GM23338 (cell line): ENCODE measurements at regions not wholly inside any gene's neighbourhood (a gene's known extent, or its start where the extent isn't known, plus 50 kb on each side); places are given as distances from the start of the nearest gene placed in this dataset.
"Not testable (repeated sequence)": the region's sequence is repeated elsewhere in the genome, so short reads cannot be mapped to it uniquely, and the experiment has no call there.

Experiments used
- ATAC-seq: fragments of 200-7000 bp; cut with Tn5 transposase; 3 replicates; pipeline ENCODE4 v1.9.1; 2020
- DNase-seq: peaks from one replicate; pipeline ENCODE4 v3.0.0-alpha.2; 2015; ENCODE audit warnings: low spot score
- H2AFZ ChIP-seq: fragments of 200-600 bp; sonication (generic); 2 replicates; pipeline ENCODE4 v1.8.0; 2016; ENCODE audit warnings: antibody characterized with exemption, mild to moderate bottlenecking, moderate library complexity
- H3F3A ChIP-seq: fragments of 200-600 bp; sonication (generic); replicated peaks from 2 replicates; pipeline ENCODE4 v1.8.0; 2017; ENCODE audit warnings: antibody characterized with exemption, mixed run types, low read depth
- H3K27ac ChIP-seq: fragments of 200-600 bp; sonication (generic); 2 replicates; pipeline ENCODE4 v1.6.1; 2016; ENCODE audit warnings: low read depth
- H3K27me3 ChIP-seq: fragments of 200-600 bp; sonication (generic); 2 replicates; pipeline ENCODE4 v1.8.0; 2016; ENCODE audit warnings: mild to moderate bottlenecking, mixed run types, moderate library complexity; ENCODE audit not compliant: insufficient read depth
- H3K36me3 ChIP-seq: fragments of 200-600 bp; sonication (generic); 2 replicates; pipeline ENCODE4 v1.8.0; 2016; ENCODE audit warnings: mild to moderate bottlenecking; ENCODE audit not compliant: insufficient read depth
- H3K4me1 ChIP-seq: fragments of 200-600 bp; sonication (generic); 2 replicates; pipeline ENCODE4 v1.8.0; 2016; ENCODE audit warnings: mild to moderate bottlenecking, moderate library complexity; ENCODE audit not compliant: insufficient read depth
- H3K4me2 ChIP-seq: fragments of 200-600 bp; sonication (generic); 2 replicates; pipeline ENCODE4 v1.7.1; 2017; ENCODE audit warnings: mixed run types
- H3K4me3 ChIP-seq: fragments of 200-600 bp; sonication (generic); 2 replicates; pipeline ENCODE4 v1.6.1; 2016; ENCODE audit warnings: mixed run types
- H3K79me2 ChIP-seq: fragments of 200-600 bp; sonication (generic); replicated peaks from 2 replicates; pipeline ENCODE4 v1.8.0; 2017; ENCODE audit warnings: mild to moderate bottlenecking; ENCODE audit not compliant: insufficient read depth
- H3K9me2 ChIP-seq: fragments of 200-600 bp; sonication (generic); 2 replicates; pipeline ENCODE4 v1.8.0; 2017; ENCODE audit not compliant: insufficient read depth
- H4K20me1 ChIP-seq: fragments of 200-600 bp; sonication (generic); replicated peaks from 2 replicates; pipeline ENCODE4 v1.8.0; 2017; ENCODE audit warnings: mild to moderate bottlenecking; ENCODE audit not compliant: insufficient read depth
- H3K27ac Mint-ChIP-seq: 2 replicates; pipeline ENCODE4 v1.8.0; 2020; ENCODE audit warnings: inconsistent platforms, mild to moderate bottlenecking, moderate library complexity, mixed read lengths
- H3K27me3 Mint-ChIP-seq: 3 replicates; pipeline ENCODE4 v1.8.0; 2022; ENCODE audit warnings: low read depth, mild to moderate bottlenecking, moderate library complexity, mixed read lengths, inconsistent platforms; ENCODE audit not compliant: insufficient read depth, poor library complexity
- H3K36me3 Mint-ChIP-seq: 3 replicates; pipeline ENCODE4 v1.8.0; 2021; ENCODE audit warnings: low read depth, mild to moderate bottlenecking, inconsistent platforms, moderate library complexity, mixed read lengths
- H3K4me1 Mint-ChIP-seq: 3 replicates; pipeline ENCODE4 v1.8.0; 2020; ENCODE audit warnings: mild to moderate bottlenecking, inconsistent platforms, mixed read lengths
- H3K4me3 Mint-ChIP-seq: 3 replicates; pipeline ENCODE4 v1.8.0; 2021; ENCODE audit warnings: moderate library complexity, mild to moderate bottlenecking, inconsistent platforms, mixed read lengths
- H3K9me3 Mint-ChIP-seq: 3 replicates; pipeline ENCODE4 v1.8.0; 2020; ENCODE audit warnings: moderate library complexity, mild to moderate bottlenecking, inconsistent platforms, mixed read lengths
- EZH2phosphoT487 ChIP-seq: fragments of 200-600 bp; sonication (generic); IDR thresholded peaks from one replicate; pipeline ENCODE4 v1.8.1; 2018; ENCODE audit warnings: antibody characterized with exemption; ENCODE audit not compliant: unreplicated experiment
- JUNB ChIP-seq: IDR thresholded peaks from one replicate; pipeline ENCODE4 v1.6.1; 2016; ENCODE audit warnings: antibody characterized with exemption; ENCODE audit not compliant: unreplicated experiment
- NANOG ChIP-seq: IDR thresholded peaks from 2 replicates; pipeline ENCODE4 v1.6.1; 2016; ENCODE audit warnings: antibody characterized with exemption, borderline replicate concordance
- POLR2AphosphoS5 ChIP-seq: IDR thresholded peaks from 2 replicates; pipeline ENCODE4 v1.6.1; 2016; ENCODE audit warnings: antibody characterized with exemption, low read depth
- TF ChIP-seq, protein P1 (sequence below): fragments of 250-450 bp; sonication (Bioruptor Pico); IDR thresholded peaks from 2 replicates; pipeline ENCODE4 v1.5.0; 2020; ENCODE audit warnings: mild to moderate bottlenecking, moderate library complexity
- TF ChIP-seq, protein P2 (sequence below), 2 experiments: fragments of 200-600 bp in 1 of 2; sonication (generic) in 1 of 2; conservative IDR thresholded peaks; 2 replicates each; pipeline versions ENCODE4 v1.5.1 to v1.6.1; 2016 to 2017; ENCODE audit warnings: antibody characterized with exemption in 2 of 2, low read depth in 2 of 2, mild to moderate bottlenecking in 2 of 2, moderate library complexity in 1 of 2

DNA sequence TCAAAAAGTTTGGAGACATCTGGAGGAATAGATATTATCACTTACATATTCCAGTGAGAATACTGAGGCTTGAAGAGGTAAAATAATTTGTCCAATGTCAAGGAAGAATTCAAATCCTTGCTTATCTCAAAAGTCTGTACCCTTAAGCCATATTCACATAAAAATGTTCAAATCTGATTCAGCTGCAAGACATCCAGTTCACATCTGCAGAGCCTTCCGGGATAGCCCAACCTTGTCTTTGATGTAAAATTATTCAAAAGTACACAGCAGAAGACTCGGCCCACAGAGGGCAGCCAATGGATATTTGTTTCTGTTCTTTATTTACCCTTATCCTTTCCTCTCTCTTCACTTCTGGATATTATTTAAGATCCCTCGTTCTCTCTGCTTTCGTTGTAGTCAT is 1183.8 kb upstream of the WWC1 start (continued):
- TF ChIP-seq, protein P1, sequence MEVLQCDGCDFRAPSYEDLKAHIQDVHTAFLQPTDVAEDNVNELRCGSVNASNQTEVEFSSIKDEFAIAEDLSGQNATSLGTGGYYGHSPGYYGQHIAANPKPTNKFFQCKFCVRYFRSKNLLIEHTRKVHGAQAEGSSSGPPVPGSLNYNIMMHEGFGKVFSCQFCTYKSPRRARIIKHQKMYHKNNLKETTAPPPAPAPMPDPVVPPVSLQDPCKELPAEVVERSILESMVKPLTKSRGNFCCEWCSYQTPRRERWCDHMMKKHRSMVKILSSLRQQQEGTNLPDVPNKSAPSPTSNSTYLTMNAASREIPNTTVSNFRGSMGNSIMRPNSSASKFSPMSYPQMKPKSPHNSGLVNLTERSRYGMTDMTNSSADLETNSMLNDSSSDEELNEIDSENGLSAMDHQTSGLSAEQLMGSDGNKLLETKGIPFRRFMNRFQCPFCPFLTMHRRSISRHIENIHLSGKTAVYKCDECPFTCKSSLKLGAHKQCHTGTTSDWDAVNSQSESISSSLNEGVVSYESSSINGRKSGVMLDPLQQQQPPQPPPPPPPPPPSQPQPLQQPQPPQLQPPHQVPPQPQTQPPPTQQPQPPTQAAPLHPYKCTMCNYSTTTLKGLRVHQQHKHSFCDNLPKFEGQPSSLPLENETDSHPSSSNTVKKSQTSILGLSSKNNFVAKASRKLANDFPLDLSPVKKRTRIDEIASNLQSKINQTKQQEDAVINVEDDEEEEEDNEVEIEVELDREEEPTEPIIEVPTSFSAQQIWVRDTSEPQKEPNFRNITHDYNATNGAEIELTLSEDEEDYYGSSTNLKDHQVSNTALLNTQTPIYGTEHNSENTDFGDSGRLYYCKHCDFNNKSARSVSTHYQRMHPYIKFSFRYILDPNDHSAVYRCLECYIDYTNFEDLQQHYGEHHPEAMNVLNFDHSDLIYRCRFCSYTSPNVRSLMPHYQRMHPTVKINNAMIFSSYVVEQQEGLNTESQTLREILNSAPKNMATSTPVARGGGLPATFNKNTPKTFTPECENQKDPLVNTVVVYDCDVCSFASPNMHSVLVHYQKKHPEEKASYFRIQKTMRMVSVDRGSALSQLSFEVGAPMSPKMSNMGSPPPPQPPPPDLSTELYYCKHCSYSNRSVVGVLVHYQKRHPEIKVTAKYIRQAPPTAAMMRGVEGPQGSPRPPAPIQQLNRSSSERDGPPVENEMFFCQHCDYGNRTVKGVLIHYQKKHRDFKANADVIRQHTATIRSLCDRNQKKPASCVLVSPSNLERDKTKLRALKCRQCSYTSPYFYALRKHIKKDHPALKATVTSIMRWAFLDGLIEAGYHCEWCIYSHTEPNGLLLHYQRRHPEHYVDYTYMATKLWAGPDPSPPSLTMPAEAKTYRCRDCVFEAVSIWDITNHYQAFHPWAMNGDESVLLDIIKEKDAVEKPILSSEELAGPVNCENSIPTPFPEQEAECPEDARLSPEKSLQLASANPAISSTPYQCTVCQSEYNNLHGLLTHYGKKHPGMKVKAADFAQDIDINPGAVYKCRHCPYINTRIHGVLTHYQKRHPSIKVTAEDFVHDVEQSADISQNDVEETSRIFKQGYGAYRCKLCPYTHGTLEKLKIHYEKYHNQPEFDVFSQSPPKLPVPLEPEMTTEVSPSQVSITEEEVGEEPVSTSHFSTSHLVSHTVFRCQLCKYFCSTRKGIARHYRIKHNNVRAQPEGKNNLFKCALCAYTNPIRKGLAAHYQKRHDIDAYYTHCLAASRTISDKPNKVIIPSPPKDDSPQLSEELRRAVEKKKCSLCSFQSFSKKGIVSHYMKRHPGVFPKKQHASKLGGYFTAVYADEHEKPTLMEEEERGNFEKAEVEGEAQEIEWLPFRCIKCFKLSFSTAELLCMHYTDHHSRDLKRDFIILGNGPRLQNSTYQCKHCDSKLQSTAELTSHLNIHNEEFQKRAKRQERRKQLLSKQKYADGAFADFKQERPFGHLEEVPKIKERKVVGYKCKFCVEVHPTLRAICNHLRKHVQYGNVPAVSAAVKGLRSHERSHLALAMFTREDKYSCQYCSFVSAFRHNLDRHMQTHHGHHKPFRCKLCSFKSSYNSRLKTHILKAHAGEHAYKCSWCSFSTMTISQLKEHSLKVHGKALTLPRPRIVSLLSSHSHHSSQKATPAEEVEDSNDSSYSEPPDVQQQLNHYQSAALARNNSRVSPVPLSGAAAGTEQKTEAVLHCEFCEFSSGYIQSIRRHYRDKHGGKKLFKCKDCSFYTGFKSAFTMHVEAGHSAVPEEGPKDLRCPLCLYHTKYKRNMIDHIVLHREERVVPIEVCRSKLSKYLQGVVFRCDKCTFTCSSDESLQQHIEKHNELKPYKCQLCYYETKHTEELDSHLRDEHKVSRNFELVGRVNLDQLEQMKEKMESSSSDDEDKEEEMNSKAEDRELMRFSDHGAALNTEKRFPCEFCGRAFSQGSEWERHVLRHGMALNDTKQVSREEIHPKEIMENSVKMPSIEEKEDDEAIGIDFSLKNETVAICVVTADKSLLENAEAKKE = no peak
- TF ChIP-seq, protein P2, sequence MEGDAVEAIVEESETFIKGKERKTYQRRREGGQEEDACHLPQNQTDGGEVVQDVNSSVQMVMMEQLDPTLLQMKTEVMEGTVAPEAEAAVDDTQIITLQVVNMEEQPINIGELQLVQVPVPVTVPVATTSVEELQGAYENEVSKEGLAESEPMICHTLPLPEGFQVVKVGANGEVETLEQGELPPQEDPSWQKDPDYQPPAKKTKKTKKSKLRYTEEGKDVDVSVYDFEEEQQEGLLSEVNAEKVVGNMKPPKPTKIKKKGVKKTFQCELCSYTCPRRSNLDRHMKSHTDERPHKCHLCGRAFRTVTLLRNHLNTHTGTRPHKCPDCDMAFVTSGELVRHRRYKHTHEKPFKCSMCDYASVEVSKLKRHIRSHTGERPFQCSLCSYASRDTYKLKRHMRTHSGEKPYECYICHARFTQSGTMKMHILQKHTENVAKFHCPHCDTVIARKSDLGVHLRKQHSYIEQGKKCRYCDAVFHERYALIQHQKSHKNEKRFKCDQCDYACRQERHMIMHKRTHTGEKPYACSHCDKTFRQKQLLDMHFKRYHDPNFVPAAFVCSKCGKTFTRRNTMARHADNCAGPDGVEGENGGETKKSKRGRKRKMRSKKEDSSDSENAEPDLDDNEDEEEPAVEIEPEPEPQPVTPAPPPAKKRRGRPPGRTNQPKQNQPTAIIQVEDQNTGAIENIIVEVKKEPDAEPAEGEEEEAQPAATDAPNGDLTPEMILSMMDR (conservative IDR thresholded peaks at IDR 0.05; ENCODE audit: low read depth in 2 of 2) = no peak
- no peak for TF ChIP-seq EZH2phosphoT487
- no peak for TF ChIP-seq NANOG
- no peak for TF ChIP-seq JUNB
- TF ChIP-seq POLR2AphosphoS5 = no peak

DNA sequence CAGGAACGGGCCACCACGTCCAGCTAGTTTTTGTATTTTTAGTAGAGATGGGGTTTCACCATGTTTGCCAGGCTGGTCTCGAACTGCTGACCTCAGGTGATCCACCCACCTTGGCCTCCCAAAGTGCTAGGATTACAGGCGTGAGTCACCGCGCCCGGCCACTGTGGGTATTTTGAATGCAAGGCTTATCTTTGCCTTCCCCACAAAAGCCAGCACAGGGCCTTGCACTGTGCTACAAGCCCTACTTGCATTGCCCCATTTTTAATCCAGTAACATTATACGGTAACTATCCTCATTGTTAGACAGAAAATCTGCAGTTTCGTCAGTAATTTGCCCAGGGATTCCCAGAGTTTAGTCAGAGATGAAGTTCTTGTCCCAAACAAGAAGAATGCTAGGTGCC is 1183.2 kb upstream of the WWC1 start:
- not testable (repeated sequence) for H4K20me1 ChIP-seq, H3K4me3 ChIP-seq, H3K4me1 ChIP-seq, H3K27me3 ChIP-seq, H3F3A ChIP-seq, H3K27me3 Mint-ChIP-seq, H3K27ac Mint-ChIP-seq, H2AFZ ChIP-seq, H3K9me3 Mint-ChIP-seq, H3K79me2 ChIP-seq, H3K27ac ChIP-seq, H3K9me2 ChIP-seq, H3K36me3 ChIP-seq, H3K36me3 Mint-ChIP-seq, H3K4me3 Mint-ChIP-seq, H3K4me2 ChIP-seq, DNase-seq, H3K4me1 Mint-ChIP-seq, ATAC-seq
